Endothelial cell of umbilical vein (primary cell): ENCODE measurements at regions not wholly inside any gene's neighbourhood (a gene's known extent, or its start where the extent isn't known, plus 50 kb on each side); places are given as distances from the start of the nearest gene placed in this dataset.
"Not testable (repeated sequence)": the region's sequence is repeated elsewhere in the genome, so short reads cannot be mapped to it uniquely, and the experiment has no call there.

ENCODE experiments used
- BruUV-seq: library from RNA; stranded (reverse); fragments of 400-500 nt; replicated peaks from 2 replicates; lab custom pipeline; 2021; lab: Mats Ljungman, UMichigan
- CTCF ChIA-PET: fragments of 300-600, 350-600 bp; sonication (Branson Sonifier 250); formaldehyde crosslinking; loops from one replicate; lab custom pipeline; 2021; ENCODE audit warnings: antibody characterized with exemption, inconsistent platforms; lab: Charles Lee
- POLR2A ChIA-PET: fragments of 300-600, 350-600 bp; sonication (Branson Sonifier 250); formaldehyde crosslinking; loops from one replicate; lab custom pipeline; 2021; ENCODE audit warnings: antibody characterized with exemption, inconsistent platforms; lab: Charles Lee
- DNase-seq: peaks from one replicate; pipeline ENCODE4 v3.0.0-alpha.2; 2011; ENCODE audit warnings: low read depth, low spot score
- FAIRE-seq: peaks from 2 replicates; lab custom pipeline; 2011; peaks lifted over from hg19 to GRCh38; lab: Jason Lieb, UNC
- H2AFZ ChIP-seq: 2 replicates; pipeline ENCODE4 v1.6.0; 2012; ENCODE audit warnings: low read depth, low read length, control low read depth, inconsistent platforms
- H3K27ac ChIP-seq: 2 replicates; pipeline ENCODE4 v1.5.1; 2011; ENCODE audit warnings: low read depth, mild to moderate bottlenecking, control low read depth, low read length, moderate library complexity; ENCODE audit not compliant: insufficient read depth
- H3K27me3 ChIP-seq, 2 experiments: 2 replicates each; pipeline versions ENCODE4 v1.6.0 to v1.6.1; 2011; ENCODE audit warnings: low read length in 2 of 2, mixed read lengths in 1 of 2; ENCODE audit not compliant: control insufficient read depth in 2 of 2, insufficient read depth in 2 of 2
- H3K36me3 ChIP-seq, 2 experiments: 2 replicates in 1 of 2; 3 replicates in 1 of 2; pipeline ENCODE4 v1.5.1; 2011; ENCODE audit warnings: low read length in 2 of 2, mild to moderate bottlenecking in 1 of 2, moderate library complexity in 1 of 2; ENCODE audit not compliant: control insufficient read depth in 2 of 2, insufficient read depth in 2 of 2; ENCODE audit errors: extremely low read depth in 1 of 2
- H3K4me1 ChIP-seq: 3 replicates; pipeline ENCODE4 v1.5.1; 2011; ENCODE audit warnings: mild to moderate bottlenecking, low read length; ENCODE audit not compliant: control insufficient read depth, insufficient read depth; ENCODE audit errors: extremely low read depth
- H3K4me2 ChIP-seq: 2 replicates; pipeline ENCODE4 v1.6.1; 2011; ENCODE audit warnings: low read length, control low read depth, mixed read lengths; ENCODE audit not compliant: insufficient read depth
- H3K4me3 ChIP-seq, 3 experiments: fragments of 200-600 bp in 1 of 3; sonication (generic), shearing (Covaris generic) in 1 of 3; replicated peaks in 1 of 3; 2 replicates each; pipeline ENCODE4 v1.5.1; 2011 to 2016; ENCODE audit warnings: control low read depth in 3 of 3, low read length in 3 of 3, mild to moderate bottlenecking in 2 of 3, inconsistent platforms in 1 of 3, low read depth in 1 of 3, moderate library complexity in 1 of 3; ENCODE audit not compliant: insufficient read depth in 1 of 3
- H3K79me2 ChIP-seq: 2 replicates; pipeline ENCODE4 v1.6.0; 2012; ENCODE audit warnings: low read length, inconsistent platforms; ENCODE audit not compliant: control insufficient read depth, insufficient read depth
- H3K9ac ChIP-seq: replicated peaks from 2 replicates; pipeline ENCODE3; 2011; ENCODE audit warnings: low read length, control low read depth; ENCODE audit not compliant: insufficient read depth; ENCODE audit errors: extremely low read depth
- H3K9me1 ChIP-seq: replicated peaks from 3 replicates; pipeline ENCODE4 v1.6.0; 2011; ENCODE audit warnings: mild to moderate bottlenecking, low read length; ENCODE audit not compliant: control insufficient read depth, insufficient read depth; ENCODE audit errors: extremely low read depth
- H3K9me3 ChIP-seq: replicated peaks from 2 replicates; pipeline ENCODE4 v1.5.1; 2012; ENCODE audit warnings: low read length, inconsistent platforms; ENCODE audit not compliant: control insufficient read depth, insufficient read depth
- H4K20me1 ChIP-seq: replicated peaks from 2 replicates; pipeline ENCODE3; 2011; ENCODE audit warnings: mild to moderate bottlenecking, low read length; ENCODE audit not compliant: control insufficient read depth, insufficient read depth; ENCODE audit errors: extremely low read depth
- EZH2 ChIP-seq: IDR thresholded peaks from 2 replicates; pipeline ENCODE4 v1.6.1; 2012; ENCODE audit warnings: borderline replicate concordance, low read depth, mild to moderate bottlenecking, moderate library complexity, low read length, inconsistent platforms; ENCODE audit not compliant: severe bottlenecking
- FOS ChIP-seq: IDR thresholded peaks from 2 replicates; pipeline ENCODE4 v1.6.1; 2011; ENCODE audit warnings: mild to moderate bottlenecking, low read length, moderate library complexity, borderline replicate concordance; ENCODE audit not compliant: insufficient read depth
- GATA2 ChIP-seq: IDR thresholded peaks from 2 replicates; pipeline ENCODE4 v1.7.0; 2011; ENCODE audit warnings: low read depth, mild to moderate bottlenecking, moderate library complexity, mixed read lengths, low read length; ENCODE audit not compliant: insufficient read length, insufficient read depth
- JUN ChIP-seq: IDR thresholded peaks from 2 replicates; pipeline ENCODE4 v1.6.1; 2011; ENCODE audit warnings: borderline replicate concordance, low read depth; ENCODE audit not compliant: insufficient read length, insufficient read depth
- MYC ChIP-seq: IDR thresholded peaks from one replicate; pipeline ENCODE4 v1.6.1; 2011; ENCODE audit warnings: mild to moderate bottlenecking, low read depth, low read length
- POLR2A ChIP-seq: IDR thresholded peaks from 2 replicates; pipeline ENCODE4 v1.6.1; 2012; ENCODE audit warnings: low read depth, mild to moderate bottlenecking, control low read depth, low read length
- POLR2AphosphoS5 ChIP-seq: IDR thresholded peaks from 2 replicates; pipeline ENCODE4 v1.6.1; 2012; ENCODE audit warnings: low read depth, mild to moderate bottlenecking, control low read depth, low read length, moderate library complexity; ENCODE audit not compliant: insufficient read depth
- dilution Hi-C: fragments of 300-500 bp; cut with MboI; formaldehyde crosslinking; loops from one replicate; pipeline ENCODE4 v1.15.0; 2019; ENCODE audit warnings: low sequenced_read_pairs; ENCODE audit not compliant: extremely low pct_ligation_motif_present
- intact Hi-C: fragments of 100-400 bp; cut with micrococcal nuclease; formaldehyde crosslinking; loops from one replicate; pipeline ENCODE4 v1.10.0; 2022
- TF ChIP-seq, protein P1 (sequence below): IDR thresholded peaks from 2 replicates; pipeline ENCODE4 v1.6.1; 2011; ENCODE audit not compliant: insufficient read depth, insufficient read length
- TF ChIP-seq, protein P2 (sequence below), 2 donors: IDR thresholded peaks; 1 replicate in 1 of 2; 2 replicates in 1 of 2; pipeline ENCODE4 v1.5.1; 2011; ENCODE audit warnings: low read length in 2 of 2, mild to moderate bottlenecking in 2 of 2, moderate library complexity in 2 of 2, control low read depth in 1 of 2, inconsistent platforms in 1 of 2, low read depth in 1 of 2; ENCODE audit not compliant: insufficient read depth in 1 of 2; ENCODE audit errors: extremely low read depth in 1 of 2

GRCh38 chr5:63008195-63008594 is 429.6 kb downstream of the LRRC70 start:
- Histone ChIP-seq H4K20me1 (no peaks in the 10 kb centered on the region), H3K9me1 (no peaks in the 10 kb centered on the region), H3K27me3 (no peaks in the 10 kb centered on the region), H3K4me3 (no peak overlapping the region), H3K27ac (no peak overlapping the region), H2AFZ (no peak overlapping the region), H3K36me3 (no peaks in the 10 kb centered on the region), H3K9ac (no peak overlapping the region), H3K4me1 (no peaks in the 10 kb centered on the region), H3K79me2 (no peaks in the 10 kb centered on the region), H3K4me2 (no peak overlapping the region), H3K9me3 (no peaks in the 10 kb centered on the region)
- DNase-seq (no peak), FAIRE-seq (no peak)
- intact Hi-C loops (no loop called here), dilution Hi-C loops (no loop called here)
- CTCF ChIA-PET = no interaction called here
- TF ChIP-seq, protein P1, sequence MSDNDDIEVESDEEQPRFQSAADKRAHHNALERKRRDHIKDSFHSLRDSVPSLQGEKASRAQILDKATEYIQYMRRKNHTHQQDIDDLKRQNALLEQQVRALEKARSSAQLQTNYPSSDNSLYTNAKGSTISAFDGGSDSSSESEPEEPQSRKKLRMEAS = no peak
- TF ChIP-seq GATA2 = no peak
- no peak for TF ChIP-seq MYC
- no peak for TF ChIP-seq JUN
- TF ChIP-seq POLR2AphosphoS5 = no peak
- TF ChIP-seq, protein P2, sequence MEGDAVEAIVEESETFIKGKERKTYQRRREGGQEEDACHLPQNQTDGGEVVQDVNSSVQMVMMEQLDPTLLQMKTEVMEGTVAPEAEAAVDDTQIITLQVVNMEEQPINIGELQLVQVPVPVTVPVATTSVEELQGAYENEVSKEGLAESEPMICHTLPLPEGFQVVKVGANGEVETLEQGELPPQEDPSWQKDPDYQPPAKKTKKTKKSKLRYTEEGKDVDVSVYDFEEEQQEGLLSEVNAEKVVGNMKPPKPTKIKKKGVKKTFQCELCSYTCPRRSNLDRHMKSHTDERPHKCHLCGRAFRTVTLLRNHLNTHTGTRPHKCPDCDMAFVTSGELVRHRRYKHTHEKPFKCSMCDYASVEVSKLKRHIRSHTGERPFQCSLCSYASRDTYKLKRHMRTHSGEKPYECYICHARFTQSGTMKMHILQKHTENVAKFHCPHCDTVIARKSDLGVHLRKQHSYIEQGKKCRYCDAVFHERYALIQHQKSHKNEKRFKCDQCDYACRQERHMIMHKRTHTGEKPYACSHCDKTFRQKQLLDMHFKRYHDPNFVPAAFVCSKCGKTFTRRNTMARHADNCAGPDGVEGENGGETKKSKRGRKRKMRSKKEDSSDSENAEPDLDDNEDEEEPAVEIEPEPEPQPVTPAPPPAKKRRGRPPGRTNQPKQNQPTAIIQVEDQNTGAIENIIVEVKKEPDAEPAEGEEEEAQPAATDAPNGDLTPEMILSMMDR (IDR thresholded peaks at IDR 0.05; ENCODE audit: extremely low read depth in 1 of 2, insufficient read depth in 1 of 2, low read depth in 1 of 2, low read length in 2 of 2) = no peak
- TF ChIP-seq POLR2A = no peak
- no peak for TF ChIP-seq EZH2
- no peak for TF ChIP-seq FOS
- BruUV-seq = no TSS peak
- POLR2A ChIA-PET = no interaction called here

GRCh38 chr5:62994842-62995241 is 416.2 kb downstream of the LRRC70 start:
- intact Hi-C loops, POLR2A ChIA-PET: not testable (repeated sequence)

More at GRCh38 chr5:62994842-62995241, 416.2 kb downstream of the LRRC70 start:
- DNase-seq, H2AFZ ChIP-seq, dilution Hi-C loops, BruUV-seq, H3K9me3 ChIP-seq, H4K20me1 ChIP-seq, H3K27ac ChIP-seq, H3K4me3 ChIP-seq, H3K27me3 ChIP-seq, H3K4me2 ChIP-seq, H3K36me3 ChIP-seq, H3K4me1 ChIP-seq, CTCF ChIA-PET, H3K9me1 ChIP-seq, H3K79me2 ChIP-seq, H3K9ac ChIP-seq, FAIRE-seq: not testable (repeated sequence)
